K562 (cell line): ENCODE measurements at regions not wholly inside any gene's neighbourhood (a gene's known extent, or its start where the extent isn't known, plus 50 kb on each side); places are given as distances from the start of the nearest gene placed in this dataset.

ENCODE experiments used
- ATAC-seq: fragments of 200-7000 bp; cut with Tn5 transposase; 3 replicates; pipeline ENCODE4 v1.9.1; 2020; ENCODE audit warnings: moderate library complexity
- BruUV-seq: library from RNA; stranded (reverse); fragments of 400-500 nt; replicated peaks from 2 replicates; lab custom pipeline; 2021; lab: Mats Ljungman, UMichigan
- CTCF ChIA-PET: fragments of 300-600 bp; formaldehyde crosslinking; extraction: SDS; loops from one replicate; lab custom pipeline; 2021; ENCODE audit warnings: low intra/inter-chr PET ratio; lab: Yijun Ruan, JAX
- POLR2A ChIA-PET: fragments of 300-600, 350-650 bp; sonication (Branson Sonifier 250); formaldehyde crosslinking; extraction: SDS; loops from one replicate; lab custom pipeline; 2021; ENCODE audit warnings: antibody characterized with exemption, inconsistent platforms; lab: Yijun Ruan, JAX
- DNase-seq, 4 experiments: peaks; one replicate each; pipeline versions ENCODE4 v3.0.0 to v3.0.0-alpha.2; 2011 to 2018; ENCODE audit warnings: low spot score in 3 of 4, mixed read lengths in 3 of 4; ENCODE audit errors: extremely low read depth in 1 of 4
- FAIRE-seq: peaks from 2 replicates; lab custom pipeline; 2011; peaks lifted over from hg19 to GRCh38; lab: Jason Lieb, UNC
- H2AFZ ChIP-seq: 2 replicates; pipeline ENCODE4 v1.6.0; 2011; ENCODE audit warnings: low read depth, low read length, control low read depth, inconsistent platforms
- H3K27ac ChIP-seq: fragments of 200-600 bp; 3 replicates; pipeline ENCODE4 v1.8.0; 2011; ENCODE audit warnings: low read depth, mild to moderate bottlenecking, control low read depth, inconsistent platforms, low read length, moderate library complexity, mixed read lengths; ENCODE audit errors: extremely low read depth
- H3K27me3 ChIP-seq, 2 experiments: fragments of 300-600 bp in 1 of 2; 2 replicates in 1 of 2; 3 replicates in 1 of 2; pipeline versions ENCODE4 v1.6.0 to v1.8.0; 2011; ENCODE audit warnings: inconsistent platforms in 2 of 2, low read length in 2 of 2, mild to moderate bottlenecking in 1 of 2, mixed read lengths in 1 of 2, moderate library complexity in 1 of 2; ENCODE audit not compliant: control insufficient read depth in 2 of 2, insufficient read depth in 2 of 2
- H3K36me3 ChIP-seq: fragments of 300-600 bp; 3 replicates; pipeline ENCODE4 v1.8.0; 2011; ENCODE audit warnings: mild to moderate bottlenecking, low read length, inconsistent platforms; ENCODE audit not compliant: control insufficient read depth, insufficient read depth
- H3K4me1 ChIP-seq, 2 experiments: fragments of 200-600 bp in 1 of 2; replicated peaks in 1 of 2; 2 replicates in 1 of 2; 3 replicates in 1 of 2; pipeline versions ENCODE4 v1.5.1 to v1.8.0; 2011; ENCODE audit warnings: inconsistent platforms in 2 of 2, low read length in 2 of 2, mild to moderate bottlenecking in 1 of 2, mixed read lengths in 1 of 2, moderate library complexity in 1 of 2; ENCODE audit not compliant: control insufficient read depth in 2 of 2, insufficient read depth in 2 of 2
- H3K4me2 ChIP-seq: 2 replicates; pipeline ENCODE4 v1.6.1; 2011; ENCODE audit warnings: low read length, control low read depth, inconsistent platforms, mixed read lengths; ENCODE audit not compliant: insufficient read depth
- H3K4me3 ChIP-seq: fragments of 200-600 bp; sonication (generic), shearing (Covaris generic); 2 replicates; pipeline ENCODE4 v1.5.1; 2016; ENCODE audit warnings: control low read depth, inconsistent platforms
- H3K79me2 ChIP-seq: fragments of 200-600 bp; 3 replicates; pipeline ENCODE4 v1.8.0; 2011; ENCODE audit warnings: low read length, inconsistent platforms; ENCODE audit not compliant: control insufficient read depth, insufficient read depth
- H3K9ac ChIP-seq, 2 experiments: 2 replicates each; pipeline versions ENCODE4 v1.6.0 to v1.6.1; 2011; ENCODE audit warnings: low read depth in 2 of 2, low read length in 2 of 2, control low read depth in 1 of 2, inconsistent platforms in 1 of 2, mild to moderate bottlenecking in 1 of 2, mixed read lengths in 1 of 2; ENCODE audit not compliant: insufficient read depth in 1 of 2
- H3K9me1 ChIP-seq: one replicate; pipeline ENCODE4 v1.6.0; 2011; ENCODE audit warnings: inconsistent platforms, mild to moderate bottlenecking, low read length, moderate library complexity; ENCODE audit not compliant: control insufficient read depth, insufficient read depth
- H3K9me3 ChIP-seq: replicated peaks from 2 replicates; pipeline ENCODE4 v1.5.1; 2011; ENCODE audit warnings: low read depth, low read length, inconsistent platforms; ENCODE audit not compliant: control insufficient read depth, insufficient read depth
- H4K20me1 ChIP-seq: replicated peaks from 2 replicates; pipeline ENCODE4 v1.6.1; 2011; ENCODE audit warnings: low read length, inconsistent platforms, mixed read lengths; ENCODE audit not compliant: control insufficient read depth, insufficient read depth
- CBX1 ChIP-seq: sonication (generic); IDR thresholded peaks from 2 replicates; pipeline ENCODE4 v1.6.1; 2016; ENCODE audit warnings: antibody characterized with exemption, low read depth, mild to moderate bottlenecking
- FOXP1 ChIP-seq: sonication (generic); formaldehyde crosslinking; IDR thresholded peaks from 2 replicates; pipeline ENCODE4 v1.8.0; 2022; ENCODE audit warnings: mild to moderate bottlenecking, missing genetic modification reagents
- IRF9 ChIP-seq: fragments of 450-650 bp; IDR thresholded peaks from 2 replicates; pipeline ENCODE4 v1.6.1; 2016; ENCODE audit warnings: missing biosample characterization, missing genetic modification characterization
- KLF6 ChIP-seq: fragments of 250-450 bp; sonication (Bioruptor Pico); IDR thresholded peaks from 2 replicates; pipeline ENCODE4 v1.4.0; 2020; ENCODE audit warnings: mild to moderate bottlenecking, moderate library complexity, borderline replicate concordance
- PHB2 ChIP-seq: fragments of 450-650 bp; IDR thresholded peaks from 2 replicates; pipeline ENCODE4 v1.6.1; 2017; ENCODE audit warnings: low read depth
- RCOR1 ChIP-seq, 2 experiments: IDR thresholded peaks; 2 replicates each; pipeline ENCODE4 v1.6.1; 2012; ENCODE audit warnings: low read depth in 2 of 2, low read length in 2 of 2, borderline replicate concordance in 1 of 2, improper control_type of control experiment in 1 of 2
- SAFB2 ChIP-seq: fragments of 200-400 bp; formaldehyde crosslinking; IDR thresholded peaks from 2 replicates; pipeline ENCODE4 v1.6.1; 2018; ENCODE audit warnings: borderline replicate concordance, low read length, low read depth, moderate library complexity; ENCODE audit not compliant: severe bottlenecking
- STAT5B ChIP-seq: fragments of 250-450 bp; sonication (Bioruptor Pico); IDR thresholded peaks from 2 replicates; pipeline ENCODE4 v1.8.0; 2021; ENCODE audit warnings: mild to moderate bottlenecking, inconsistent platforms
- WHSC1 ChIP-seq: IDR thresholded peaks from one replicate; pipeline ENCODE4 v1.6.1; 2012; ENCODE audit warnings: low read length, control low read depth, inconsistent platforms
- ZFPM2 ChIP-seq: fragments of 250-450 bp; sonication (Bioruptor Pico); IDR thresholded peaks from 2 replicates; pipeline ENCODE4 v1.5.1; 2022; ENCODE audit warnings: mild to moderate bottlenecking
- ZNF785 ChIP-seq: fragments of 250-450 bp; sonication (Bioruptor Pico); IDR thresholded peaks from 2 replicates; pipeline ENCODE4 v1.4.0; 2020; ENCODE audit warnings: mild to moderate bottlenecking
- WGBS: fragments of 100-300 bp; shearing (Covaris generic); methylation state at CpG from one replicate; pipeline ENCODE4 v1.1.6; 2016; ENCODE audit warnings: low coverage, mixed read lengths; ENCODE audit not compliant: insufficient coverage; ENCODE audit errors: missing lambda C conversion rate; 5-methylcytosine and 5-hydroxymethylcytosine counted together
- in situ Hi-C: fragments of 300-500 bp; cut with MboI; formaldehyde crosslinking; loops from 4 replicates; pipeline ENCODE4 v1.15.0; 2018; ENCODE audit warnings: inconsistent platforms, mixed read lengths
- intact Hi-C: fragments of 100-400 bp; cut with micrococcal nuclease; formaldehyde crosslinking; loops from 2 replicates; pipeline ENCODE4 v1.14.2; 2022
- TF ChIP-seq, protein P1 (sequence below): fragments of 150-350 bp; IDR thresholded peaks from 2 replicates; pipeline ENCODE4 v1.6.1; 2014; ENCODE audit warnings: low read depth, mild to moderate bottlenecking, low read length, borderline replicate concordance

- TF ChIP-seq RCOR1 (IDR thresholded peaks at IDR 0.05; ENCODE audit: borderline replicate concordance in 1 of 2, low read depth in 2 of 2, low read length in 2 of 2) (no peak), PHB2 (no peak), KLF6 (CRISPR knock-in tag) (no peak), ZFPM2 (CRISPR knock-in tag) (no peak), FOXP1 (no peak)
- TF ChIP-seq, protein P1, sequence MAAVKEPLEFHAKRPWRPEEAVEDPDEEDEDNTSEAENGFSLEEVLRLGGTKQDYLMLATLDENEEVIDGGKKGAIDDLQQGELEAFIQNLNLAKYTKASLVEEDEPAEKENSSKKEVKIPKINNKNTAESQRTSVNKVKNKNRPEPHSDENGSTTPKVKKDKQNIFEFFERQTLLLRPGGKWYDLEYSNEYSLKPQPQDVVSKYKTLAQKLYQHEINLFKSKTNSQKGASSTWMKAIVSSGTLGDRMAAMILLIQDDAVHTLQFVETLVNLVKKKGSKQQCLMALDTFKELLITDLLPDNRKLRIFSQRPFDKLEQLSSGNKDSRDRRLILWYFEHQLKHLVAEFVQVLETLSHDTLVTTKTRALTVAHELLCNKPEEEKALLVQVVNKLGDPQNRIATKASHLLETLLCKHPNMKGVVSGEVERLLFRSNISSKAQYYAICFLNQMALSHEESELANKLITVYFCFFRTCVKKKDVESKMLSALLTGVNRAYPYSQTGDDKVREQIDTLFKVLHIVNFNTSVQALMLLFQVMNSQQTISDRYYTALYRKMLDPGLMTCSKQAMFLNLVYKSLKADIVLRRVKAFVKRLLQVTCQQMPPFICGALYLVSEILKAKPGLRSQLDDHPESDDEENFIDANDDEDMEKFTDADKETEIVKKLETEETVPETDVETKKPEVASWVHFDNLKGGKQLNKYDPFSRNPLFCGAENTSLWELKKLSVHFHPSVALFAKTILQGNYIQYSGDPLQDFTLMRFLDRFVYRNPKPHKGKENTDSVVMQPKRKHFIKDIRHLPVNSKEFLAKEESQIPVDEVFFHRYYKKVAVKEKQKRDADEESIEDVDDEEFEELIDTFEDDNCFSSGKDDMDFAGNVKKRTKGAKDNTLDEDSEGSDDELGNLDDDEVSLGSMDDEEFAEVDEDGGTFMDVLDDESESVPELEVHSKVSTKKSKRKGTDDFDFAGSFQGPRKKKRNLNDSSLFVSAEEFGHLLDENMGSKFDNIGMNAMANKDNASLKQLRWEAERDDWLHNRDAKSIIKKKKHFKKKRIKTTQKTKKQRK = no peak
- TF ChIP-seq, all 486 proteins: peak for 0
These were observed 105.4 kb upstream of the BANK1 start (continued) for GRCh38 chr4:101685126-101685525.

GRCh38 chr4:101682946-101683345 is 107.6 kb upstream of the BANK1 start:
- no peaks in the 10 kb centered on the region for H3K9me3 ChIP-seq
- H3K9me1 ChIP-seq = no peaks in the 10 kb centered on the region
- intact Hi-C loops (no loop called here), in situ Hi-C loops (no loop called here)
- H3K27ac ChIP-seq = no peak overlapping the region
- H3K79me2 ChIP-seq = no peaks in the 10 kb centered on the region
- H3K9ac ChIP-seq = no peak overlapping the region
- ChIA-PET POLR2A (no interaction called here), CTCF (no interaction called here)
- ATAC-seq (no peak), FAIRE-seq (no peak), DNase-seq (no peak)
- H4K20me1 ChIP-seq = no peaks in the 10 kb centered on the region
- no peak overlapping the region for H3K4me3 ChIP-seq
- H3K27me3 ChIP-seq = no peaks in the 10 kb centered on the region
- 0% methylated on average over 3 of the region's 3 CpGs for WGBS
- H3K36me3 ChIP-seq = no peaks in the 10 kb centered on the region
- H3K4me1 ChIP-seq = no peaks in the 10 kb centered on the region
- H3K4me2 ChIP-seq = no peak overlapping the region
- H2AFZ ChIP-seq = no peak overlapping the region
- BruUV-seq = no TSS peak
- TF ChIP-seq SAFB2 (no peak), CBX1 (no peak), ZNF785 (CRISPR knock-in tag) (no peak), IRF9 (tag) (no peak), STAT5B (CRISPR knock-in tag) (no peak), WHSC1 (no peak)
